CD1c-positive myeloid dendritic cell (primary cell): ENCODE measurements at regions not wholly inside any gene's neighbourhood (a gene's known extent, or its start where the extent isn't known, plus 50 kb on each side); places are given as distances from the start of the nearest gene placed in this dataset.

ENCODE experiments used
- DNase-seq: peaks from one replicate; pipeline ENCODE4 v3.0.0-alpha.2; 2016; ENCODE audit errors: extremely low spot score

DNA sequence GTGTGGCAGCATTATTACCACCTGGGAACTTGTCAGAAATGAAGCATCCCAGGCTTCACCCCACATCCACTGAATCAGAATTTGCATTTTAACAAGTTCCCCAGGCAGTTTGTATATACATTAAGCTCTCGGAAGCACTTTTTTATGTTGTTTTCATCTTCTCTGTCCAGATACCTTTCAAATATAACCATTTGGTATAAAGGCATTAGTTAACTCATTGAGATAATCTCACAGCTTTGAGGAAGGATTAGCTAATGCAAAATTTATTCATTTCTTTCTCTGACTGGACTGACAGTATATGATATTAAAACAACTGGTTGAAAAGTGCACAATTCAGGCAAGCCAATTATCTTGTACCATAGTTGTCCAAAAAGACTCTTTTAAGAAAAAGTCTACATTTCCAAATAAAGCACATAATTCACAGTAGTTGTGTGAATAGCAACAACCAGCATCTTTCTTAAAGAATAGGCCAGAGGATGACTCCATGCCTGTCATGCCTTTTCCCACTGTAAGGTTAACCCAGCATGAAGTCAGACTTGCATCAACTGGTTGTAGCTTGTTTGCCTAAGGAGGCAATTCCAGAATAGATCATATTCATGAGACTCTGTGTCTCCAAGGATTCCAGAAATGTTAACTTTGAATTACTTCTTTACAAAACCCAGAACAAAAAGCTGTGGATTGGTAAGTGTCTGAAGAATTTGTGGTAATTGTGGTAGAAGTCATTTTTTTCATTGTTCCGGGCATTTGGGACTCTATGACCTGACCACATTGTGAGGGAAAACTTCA is 254.3 kb upstream of the SESN3 start:
- DNase-seq = no peak

GRCh38 chr11:95483339-95483738 is 252.3 kb upstream of the SESN3 start:
- DNase-seq = no peak

DNA sequence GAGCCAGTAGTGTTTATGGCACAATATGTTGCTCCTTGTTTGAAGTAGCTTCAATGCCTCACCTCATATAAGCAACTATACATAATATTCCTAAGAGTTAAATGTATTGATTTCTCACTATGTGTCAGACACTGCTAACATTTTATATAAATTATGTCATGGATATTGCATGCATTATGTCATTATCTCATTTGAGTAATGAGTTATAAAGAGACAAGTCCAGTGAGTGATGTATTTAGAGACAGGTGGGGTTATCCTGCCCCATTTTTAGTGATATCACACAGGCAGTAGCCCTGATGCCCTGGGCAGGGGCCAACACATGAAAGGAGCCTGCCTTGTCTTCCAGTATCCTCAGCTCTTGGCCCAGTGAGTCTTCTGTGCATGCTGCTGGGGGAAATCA is 247.0 kb upstream of the SESN3 start:
- DNase-seq = no peak

DNA sequence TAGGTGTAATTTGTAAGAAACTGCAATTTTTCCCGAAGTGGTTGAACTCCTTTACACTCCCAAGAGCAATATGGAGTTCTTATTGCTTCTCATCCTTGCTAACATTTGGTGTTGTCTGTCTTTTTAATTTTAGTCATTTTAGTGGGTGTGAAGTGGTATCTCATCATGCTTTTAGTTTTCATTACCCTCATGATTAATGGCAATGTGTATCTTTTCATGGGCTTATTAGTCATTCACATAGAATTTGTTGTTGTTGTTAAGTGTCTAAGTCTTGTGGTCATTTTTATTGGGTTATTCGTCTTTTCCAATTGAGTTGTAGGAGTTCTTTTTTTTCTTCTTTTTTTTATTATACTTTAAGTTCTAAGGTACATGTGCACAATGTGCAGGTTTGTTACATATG is 238.3 kb upstream of the SESN3 start:
- DNase-seq = no peak

GRCh38 chr11:95466416-95466815 is 235.4 kb upstream of the SESN3 start:
- DNase-seq = no peak

GRCh38 chr11:95465887-95466286 is 234.9 kb upstream of the SESN3 start:
- DNase-seq = no peak

- no peak for DNase-seq
Measured at GRCh38 chr11:95461858-95462257, 230.9 kb upstream of the SESN3 start.

DNA sequence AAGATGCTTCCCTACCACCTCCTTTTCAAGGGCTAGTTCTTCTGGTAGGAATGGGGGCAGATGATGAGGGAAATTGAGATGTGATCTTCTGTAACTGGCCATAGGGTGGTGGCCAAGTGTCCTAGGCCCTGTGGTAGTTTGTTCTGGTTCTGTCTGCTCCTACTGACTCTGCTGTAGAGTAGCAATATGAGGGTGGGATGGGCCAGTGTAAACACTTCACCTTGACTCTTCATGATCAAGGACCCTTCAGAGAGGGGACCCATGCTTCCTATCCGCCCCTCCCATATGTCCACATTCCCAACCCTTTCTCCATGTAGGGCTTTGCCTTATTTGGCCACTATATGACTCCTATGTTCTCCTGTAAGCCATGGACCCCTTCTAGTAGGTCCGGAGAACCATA is 230.3 kb upstream of the SESN3 start:
- DNase-seq = no peak

GRCh38 chr11:95459291-95460042 is 228.5 kb upstream of the SESN3 start:
- no peak for DNase-seq

DNA sequence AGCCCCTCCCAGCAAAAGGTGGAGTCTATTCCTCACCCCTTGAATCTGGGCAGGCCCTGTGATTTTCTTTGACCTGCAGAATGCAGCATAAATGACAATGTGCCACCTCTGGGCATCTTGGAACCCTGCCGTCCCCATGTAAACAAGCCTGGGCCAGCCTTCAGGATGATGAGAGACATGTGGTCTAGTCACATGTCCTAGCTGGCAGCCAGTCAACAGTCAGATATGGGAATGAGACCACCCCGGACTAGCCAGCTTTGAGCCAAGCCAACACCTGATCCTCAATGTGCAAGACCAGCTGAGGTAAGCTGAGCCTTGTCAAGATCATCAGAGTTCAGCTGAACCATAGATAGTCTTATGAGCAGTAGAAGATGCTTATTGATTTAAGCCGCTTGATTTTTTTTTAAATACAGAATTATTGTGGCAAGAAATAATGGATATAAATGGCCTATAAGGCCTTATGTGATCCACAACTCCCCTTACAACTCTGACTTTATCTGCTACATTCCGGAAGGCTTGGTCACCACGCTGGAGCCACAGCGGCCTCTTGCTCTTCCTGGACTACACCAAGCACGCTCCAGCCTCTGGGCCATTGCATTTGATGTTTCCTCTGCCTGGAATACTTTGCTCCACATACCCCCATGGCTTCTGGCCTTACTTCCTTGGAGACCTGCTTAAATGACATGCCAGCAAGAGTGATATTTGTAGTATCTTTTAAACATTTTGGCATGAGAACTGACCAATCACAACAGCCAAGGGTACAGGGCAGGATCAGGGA is 225.9 kb upstream of the SESN3 start:
- no peak for DNase-seq

- DNase-seq = no peak
Measured at GRCh38 chr11:95455228-95455970, 224.4 kb upstream of the SESN3 start.

DNA sequence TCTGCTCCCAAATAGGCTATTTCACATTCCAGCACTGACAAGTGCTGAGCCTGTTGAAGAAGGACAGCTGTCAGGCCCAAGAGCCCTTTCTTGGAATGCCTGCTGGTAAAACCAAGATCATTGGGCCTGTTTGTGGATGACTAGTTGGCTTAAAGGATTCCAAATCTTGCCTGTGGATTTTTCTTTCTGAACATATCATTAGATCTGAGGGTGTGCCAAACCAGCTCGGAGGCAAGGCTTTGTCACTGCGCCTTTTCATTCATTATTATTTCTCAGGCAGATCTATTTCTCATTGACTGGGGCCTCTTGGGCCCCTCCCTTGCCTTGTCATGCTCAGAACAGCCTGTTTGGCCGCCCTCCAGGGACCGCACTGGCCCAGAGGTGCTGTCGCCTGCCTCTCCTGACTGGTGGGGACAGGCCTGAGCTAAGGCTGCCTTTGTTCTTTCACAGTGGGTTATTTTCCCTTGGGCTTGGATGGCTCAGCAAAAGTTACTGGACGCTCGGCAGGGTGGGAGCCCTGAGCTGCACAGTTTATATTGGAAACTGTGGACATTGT is 222.7 kb upstream of the SESN3 start:
- DNase-seq = no peak

DNA sequence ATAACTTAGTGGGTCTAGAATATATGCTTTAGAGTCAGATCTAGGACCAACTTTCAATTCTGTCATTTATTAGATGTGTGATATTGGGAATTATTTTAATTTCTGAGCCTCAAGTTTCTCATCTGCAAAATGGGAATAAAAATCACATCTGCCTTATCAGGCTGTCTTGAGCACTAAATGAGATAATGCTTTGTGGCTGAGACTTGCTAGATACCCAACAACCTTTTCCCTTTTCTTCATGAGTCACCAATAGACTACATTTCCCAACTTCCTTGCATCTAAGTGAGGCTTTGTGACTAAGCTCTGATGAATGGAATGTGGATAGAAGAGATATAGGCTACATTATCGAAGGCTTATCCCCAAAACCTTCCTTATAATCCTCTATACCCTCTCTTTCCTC is 220.7 kb upstream of the SESN3 start:
- no peak for DNase-seq

- DNase-seq = no peak
Measured at GRCh38 chr11:95451261-95451660, 220.3 kb upstream of the SESN3 start.

DNA sequence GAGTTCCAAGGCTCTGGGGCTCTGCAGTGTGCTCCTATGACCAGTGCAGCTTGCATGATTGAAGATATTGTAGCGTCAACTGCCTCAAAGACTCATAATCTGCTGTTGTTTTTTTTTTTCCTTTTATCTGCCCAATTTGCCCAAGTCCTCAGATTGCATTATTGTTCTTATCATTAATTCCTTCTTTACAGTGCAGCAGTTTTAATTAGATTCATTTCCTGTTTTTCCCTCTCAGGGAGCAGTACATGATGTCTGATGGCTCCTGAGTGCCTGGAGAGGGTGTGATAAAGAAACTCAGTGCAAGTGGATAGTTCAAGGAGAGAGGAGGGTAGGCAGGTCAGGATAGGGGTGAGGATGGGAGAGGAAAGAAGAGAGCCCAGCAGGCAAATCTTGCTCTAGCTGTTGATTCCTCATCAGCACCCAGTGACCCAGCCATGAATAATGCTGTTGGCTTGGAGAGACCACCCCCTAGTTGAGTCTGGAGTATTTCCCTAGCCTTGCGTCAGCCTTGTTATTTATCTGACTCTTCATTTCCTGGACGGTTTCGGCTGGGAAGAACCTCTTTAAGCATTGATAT is 219.6 kb upstream of the SESN3 start:
- DNase-seq = no peak

- no peak for DNase-seq
Measured at GRCh38 chr11:95445746-95446333, 214.8 kb upstream of the SESN3 start.

DNA sequence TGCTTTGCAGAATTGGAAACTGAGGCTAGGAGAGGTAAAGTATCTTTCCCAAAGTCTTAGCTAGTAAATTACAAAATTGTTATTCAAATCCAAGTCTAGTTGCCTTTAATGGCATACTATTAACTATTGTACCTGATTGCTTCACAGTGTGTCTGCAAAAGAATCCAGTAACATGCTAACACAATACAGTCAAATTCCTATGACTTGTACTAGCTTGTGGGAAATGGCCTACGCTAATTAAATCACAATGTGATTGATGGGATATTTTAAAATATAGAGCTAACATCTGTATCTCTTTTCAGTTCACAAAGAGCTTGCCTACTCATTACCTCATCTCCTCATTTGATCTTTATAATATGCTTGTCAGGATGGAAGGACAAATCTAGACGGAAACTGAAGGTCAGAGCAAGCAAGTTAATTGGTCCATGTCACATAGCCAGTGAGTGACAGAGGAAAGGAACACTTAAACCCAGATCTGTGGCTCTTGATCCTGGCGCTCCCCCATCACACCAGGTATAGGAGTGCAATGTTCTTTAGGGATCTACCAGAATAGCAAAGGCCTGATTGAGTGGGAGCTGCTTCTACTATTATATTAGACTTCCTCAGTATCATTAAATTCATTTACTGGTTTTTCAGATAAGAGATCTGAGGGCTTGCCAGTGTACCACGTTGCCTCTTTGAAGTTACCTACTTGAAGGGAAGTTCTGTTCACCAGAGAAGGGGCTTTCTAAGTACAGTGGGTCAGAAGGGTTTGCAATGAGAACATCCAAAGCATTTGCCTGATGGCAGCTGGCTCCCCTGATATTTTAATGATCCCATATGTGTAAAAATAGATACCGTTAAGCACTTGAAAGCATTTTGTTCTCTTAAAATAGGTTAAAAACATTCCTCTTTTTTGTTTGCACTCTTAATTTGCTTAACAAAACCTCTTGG is 213.6 kb upstream of the SESN3 start:
- no peak for DNase-seq

GRCh38 chr11:95443386-95443785 is 212.4 kb upstream of the SESN3 start:
- DNase-seq = no peak

- DNase-seq = no peak
Measured at GRCh38 chr11:95442531-95443050, 211.6 kb upstream of the SESN3 start.
